ENCODE measurements at regions not wholly inside any gene's neighbourhood (a gene's known extent, or its start where the extent isn't known, plus 50 kb on each side); places are given as distances from the start of the nearest gene placed in this dataset.
"Not testable (repeated sequence)": the region's sequence is repeated elsewhere in the genome, so short reads cannot be mapped to it uniquely, and the experiment has no call there.

DNA sequence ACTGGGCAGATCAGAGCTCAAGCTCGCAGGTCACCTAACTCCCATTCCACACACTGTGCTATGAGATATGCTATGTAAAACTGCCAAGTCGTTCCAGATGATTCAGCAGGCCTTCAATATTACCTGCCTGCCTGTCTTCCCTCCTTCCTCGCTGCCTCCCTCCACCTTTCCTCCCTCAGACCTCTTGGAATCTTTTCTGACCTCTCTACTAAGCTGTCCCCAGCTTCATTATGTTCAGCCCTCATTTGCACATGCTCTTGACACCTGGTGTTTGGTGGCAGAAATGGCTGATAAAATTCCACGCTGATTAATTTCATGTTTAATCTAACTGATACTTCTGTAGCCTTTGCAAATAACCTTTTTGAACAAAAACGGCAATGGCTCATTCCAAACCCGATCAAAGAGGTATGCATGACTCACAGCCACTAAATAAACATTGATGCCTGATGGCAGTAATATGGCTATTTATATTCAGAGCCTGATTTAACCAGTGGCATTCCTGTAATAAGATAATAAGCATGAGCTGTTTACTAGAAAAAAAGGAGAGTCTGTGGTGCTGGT, 130.8 kb upstream of the EGLN3 start:
- no peak for DNase-seq

DNA sequence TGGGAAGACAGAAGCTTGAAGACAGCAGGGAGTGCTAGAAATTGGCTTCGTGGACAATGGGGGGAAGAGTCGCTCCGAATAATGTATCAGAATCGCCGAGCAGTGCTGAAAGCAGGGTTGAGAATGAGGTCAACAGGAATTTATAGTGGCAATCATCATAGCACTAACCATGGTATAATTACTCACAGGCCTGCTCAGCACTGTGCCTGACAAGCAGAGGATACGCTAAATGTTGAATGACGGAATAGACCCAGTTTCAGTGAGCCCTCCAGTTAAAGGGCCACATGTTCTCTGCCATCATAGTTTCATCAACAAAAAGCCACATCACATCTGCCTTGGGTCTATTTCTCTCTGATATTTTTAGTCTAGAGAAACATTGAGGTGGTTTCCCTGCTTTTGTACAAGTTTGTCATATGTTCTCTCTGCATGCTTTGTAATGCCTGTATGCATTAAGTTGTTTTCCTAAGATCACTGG, 130.3 kb upstream of the EGLN3 start:
- no peak for DNase-seq

DNA sequence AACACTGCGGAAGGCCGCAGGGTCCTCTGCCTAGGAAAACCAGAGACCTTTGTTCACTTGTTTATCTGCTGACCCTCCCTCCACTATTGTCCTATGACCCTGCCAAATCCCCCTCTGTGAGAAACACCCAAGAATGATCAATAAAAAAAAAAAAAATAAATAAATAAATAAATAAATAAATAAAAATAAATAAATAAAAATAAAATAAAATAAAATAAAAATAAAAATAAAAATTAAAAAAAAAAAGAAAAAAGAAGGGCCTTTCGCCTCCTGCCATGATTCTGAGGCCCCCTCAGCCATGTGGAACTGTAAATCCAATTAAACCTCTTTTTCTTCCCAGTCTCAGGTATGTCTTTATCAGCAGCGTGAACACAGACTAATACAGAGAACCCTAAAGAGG, 128.8 kb upstream of the EGLN3 start:
- not testable (repeated sequence) for DNase-seq

DNA sequence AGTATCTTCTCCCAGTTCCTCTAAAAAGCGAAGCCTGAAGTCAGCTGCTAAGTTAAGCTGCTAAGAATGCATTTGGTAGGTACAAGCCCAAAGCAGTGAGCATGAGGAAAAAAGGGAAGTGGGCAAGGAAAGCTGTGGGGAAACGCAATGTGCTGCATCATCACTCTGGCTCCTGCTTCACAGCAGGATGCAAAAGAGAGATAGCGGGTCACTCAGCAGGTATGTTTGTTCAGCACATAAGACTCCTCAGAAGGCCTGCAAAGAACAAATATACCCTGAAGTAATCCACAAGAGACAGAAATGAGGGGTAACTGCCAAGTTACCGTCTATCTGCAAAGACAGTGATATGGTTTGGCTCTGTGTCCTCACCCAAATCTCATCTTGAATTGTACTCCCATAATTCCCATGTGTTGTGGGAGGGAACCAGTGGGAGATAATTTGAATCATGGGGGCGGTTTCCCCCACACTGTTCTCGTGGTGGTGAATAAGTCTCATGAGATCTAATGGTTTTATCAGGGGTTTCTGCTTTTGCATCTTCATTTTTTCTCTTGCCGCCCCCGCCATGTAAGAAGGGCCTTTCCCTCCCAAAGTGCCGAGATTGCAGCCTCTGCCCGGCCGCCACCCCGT, 127.4 kb upstream of the EGLN3 start:
- DNase-seq, result no peak

DNA sequence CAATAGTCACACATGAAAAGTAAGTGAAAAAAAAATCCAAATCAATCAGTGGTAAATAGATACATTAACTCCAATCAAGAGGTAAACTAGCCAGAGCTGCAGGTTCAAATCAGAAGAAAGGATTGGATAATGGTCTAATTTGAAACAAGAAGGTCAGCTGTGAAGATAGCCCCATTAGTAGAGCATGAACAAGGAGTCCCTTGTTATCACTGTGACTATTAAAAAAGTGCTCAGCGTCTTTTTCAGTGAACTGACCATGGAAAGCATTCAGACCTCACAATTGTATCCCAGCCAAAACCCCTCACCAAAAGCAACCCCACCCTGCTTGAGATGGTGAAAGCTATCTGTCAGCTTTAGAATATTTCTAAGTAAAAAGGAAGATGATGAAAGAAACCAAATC, 125.0 kb upstream of the EGLN3 start:
- DNase-seq, result no peak

DNA sequence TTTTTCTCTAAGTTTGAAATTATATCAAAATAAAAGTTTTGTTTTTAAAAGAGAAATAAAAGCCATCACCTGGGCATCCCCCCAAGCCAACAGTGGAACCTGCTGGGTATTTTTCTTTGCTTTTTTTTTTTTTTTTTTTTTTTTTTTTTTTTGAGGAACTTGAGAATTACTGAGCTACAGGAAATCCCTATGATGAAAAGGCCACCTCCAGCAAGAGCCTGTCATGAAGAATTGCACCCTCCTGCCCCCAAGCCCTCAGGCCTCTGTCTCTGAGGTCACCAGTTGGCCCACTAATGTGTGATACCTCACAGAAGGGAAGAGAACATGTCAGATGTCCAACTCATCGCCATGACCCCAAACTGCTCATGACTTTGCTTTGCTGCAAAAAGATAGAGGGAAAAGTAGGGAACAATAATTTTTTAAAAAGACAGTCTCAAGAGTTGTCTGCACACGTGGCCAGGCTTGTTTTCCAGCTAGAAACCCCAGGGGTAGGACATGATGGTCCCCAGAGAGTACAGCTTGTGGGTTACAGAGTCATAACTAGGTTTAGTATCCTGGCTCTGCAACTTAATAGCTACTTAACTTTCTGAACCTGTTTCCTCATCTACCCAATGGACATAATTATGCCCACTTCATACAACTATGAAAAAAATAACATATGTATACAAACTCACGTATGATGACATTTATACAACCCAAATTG, 124.3 kb upstream of the EGLN3 start:
- no peak for DNase-seq

DNA sequence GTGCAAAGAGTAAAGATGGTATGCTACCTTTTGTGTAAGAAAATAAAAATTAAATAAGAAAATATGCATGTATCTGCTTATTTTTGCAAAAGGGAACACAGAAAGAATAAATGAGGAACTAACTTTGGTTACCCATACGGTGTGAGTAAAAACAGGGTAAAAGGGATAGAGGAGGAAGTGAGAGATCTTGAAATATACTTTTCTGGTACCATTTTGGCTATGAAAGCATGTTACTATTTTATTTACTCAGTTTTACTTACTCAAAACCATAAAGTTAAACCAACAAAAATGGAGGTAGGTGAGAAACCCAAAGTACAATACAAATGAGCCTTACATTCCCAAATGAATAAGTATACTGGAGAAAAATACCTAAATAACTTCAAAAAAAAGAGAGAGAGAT, 122.0 kb upstream of the EGLN3 start:
- DNase-seq, result no peak

DNA sequence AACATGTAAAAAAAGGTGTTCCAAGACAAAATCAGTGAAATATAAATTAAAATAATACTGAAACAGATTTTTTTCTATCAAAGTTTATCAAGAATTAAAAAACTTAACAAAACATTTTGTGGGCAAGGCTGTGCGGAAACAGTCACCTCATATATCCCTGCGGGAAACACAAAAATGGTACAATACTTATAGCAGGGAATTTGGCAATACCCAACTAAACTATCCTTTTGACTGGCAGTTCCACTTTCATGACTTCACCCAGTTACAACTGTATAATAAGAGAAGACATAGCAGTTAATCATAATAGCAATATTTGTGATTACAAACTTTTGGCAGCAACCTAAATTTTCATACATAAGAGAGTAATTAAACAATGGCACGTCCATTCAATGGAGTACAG, 121.5 kb upstream of the EGLN3 start:
- no peak for DNase-seq

DNA sequence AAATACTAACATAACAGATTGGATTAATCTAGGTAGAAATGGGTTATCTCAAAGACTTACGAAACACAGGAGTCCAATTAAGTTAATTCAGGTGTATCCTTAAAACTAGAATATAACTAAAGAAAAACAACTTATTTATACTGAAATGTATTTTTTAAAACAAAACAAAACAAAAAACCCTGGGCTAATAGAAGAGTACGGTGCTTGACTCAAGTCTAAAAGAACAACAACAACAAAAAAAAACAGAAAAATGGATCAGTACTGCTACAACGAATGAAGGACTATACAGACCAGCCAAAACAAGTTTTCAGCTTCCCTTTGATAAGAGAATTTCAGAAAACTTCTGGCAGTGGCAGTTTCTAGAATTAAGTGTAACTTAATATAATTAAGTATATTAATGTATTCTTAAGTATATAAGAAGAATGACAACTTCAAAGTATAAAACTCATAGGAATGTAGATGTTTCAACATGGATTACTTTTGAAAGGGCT, 120.1 kb upstream of the EGLN3 start:
- DNase-seq, result no peak

DNA sequence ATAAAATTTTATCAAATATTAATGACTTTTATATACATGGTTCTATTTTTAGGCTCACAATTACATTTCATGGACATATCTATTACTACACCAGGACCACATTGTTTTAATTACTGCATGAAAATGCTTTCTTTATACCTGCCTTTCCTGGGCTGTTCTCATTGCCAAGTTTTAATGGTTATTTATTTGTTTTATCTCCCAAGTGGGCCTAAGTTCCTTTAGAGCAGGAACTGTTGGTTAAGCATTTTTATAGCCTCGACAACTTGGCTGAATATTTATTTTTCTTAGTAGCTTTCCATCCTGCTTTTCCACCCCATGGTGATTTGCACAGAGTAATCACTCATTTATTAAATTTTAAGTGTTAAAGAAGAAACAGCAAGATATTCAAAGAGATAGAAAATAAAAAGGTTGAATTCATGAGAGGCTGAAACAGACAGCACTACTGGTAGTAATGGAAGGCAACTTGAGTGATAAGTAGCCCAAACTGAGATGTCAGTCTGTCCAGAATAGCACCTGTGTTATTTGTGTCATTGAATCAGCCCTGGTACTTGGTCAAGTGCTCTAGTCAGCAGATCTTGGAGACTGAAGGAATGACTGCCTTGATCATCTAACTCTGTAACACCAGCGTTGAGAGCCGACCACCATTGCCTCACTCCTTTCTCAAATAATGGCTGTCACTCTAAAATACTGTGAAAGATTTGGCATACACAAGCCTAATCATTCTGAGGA, 119.1 kb upstream of the EGLN3 start:
- DNase-seq, result no peak

DNA sequence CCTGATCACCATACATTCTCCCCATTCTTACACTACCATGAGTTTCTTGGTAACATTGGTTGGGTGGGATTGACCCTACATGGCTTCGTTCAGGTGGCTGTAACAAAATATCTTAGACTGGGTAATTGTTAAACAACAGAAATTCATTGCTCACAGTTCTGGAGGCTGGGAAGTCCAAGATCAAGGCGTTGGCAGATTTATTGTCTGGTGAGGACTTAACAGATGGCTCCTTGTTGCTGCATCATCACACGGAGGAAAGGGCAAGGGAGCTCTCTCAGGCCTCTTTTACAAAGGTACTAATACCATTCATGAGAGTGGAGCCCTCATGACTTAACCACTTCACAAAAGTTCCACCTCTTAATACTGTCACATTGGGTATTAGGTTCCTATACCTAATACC, 116.7 kb upstream of the EGLN3 start:
- no peak for DNase-seq

DNA sequence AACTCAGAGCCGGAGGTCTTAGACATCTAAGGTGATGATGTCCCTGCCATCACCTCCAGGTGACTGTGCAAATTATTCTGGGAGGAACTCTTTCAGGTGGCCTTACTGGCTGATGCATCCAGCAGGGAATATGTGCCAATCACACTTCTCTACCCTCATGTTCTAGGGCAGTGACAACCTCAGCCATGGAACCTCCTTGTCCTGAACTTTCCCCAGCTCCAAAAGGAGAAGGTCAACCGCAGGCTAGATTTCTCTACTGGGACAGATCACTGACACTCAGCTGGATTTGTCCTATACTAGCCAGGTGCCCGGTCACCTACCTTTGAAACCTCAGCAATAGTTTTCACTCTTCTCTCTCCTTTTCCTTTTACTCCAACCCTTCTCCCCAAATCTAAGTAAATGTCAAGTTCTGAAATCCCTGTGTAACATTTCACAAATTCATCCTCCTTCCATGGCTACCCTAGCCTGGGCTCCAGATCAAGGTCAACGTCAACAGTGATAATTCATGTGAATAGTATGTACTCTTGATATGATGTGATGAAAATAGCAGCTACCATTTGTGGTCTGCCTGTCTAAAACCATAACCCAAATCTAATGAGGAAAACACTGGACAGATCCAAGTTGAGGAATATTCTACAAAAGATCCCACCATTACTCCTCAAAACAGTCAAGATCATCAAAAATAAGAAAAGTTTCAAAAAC, 115.0 kb upstream of the EGLN3 start:
- DNase-seq, result no peak

DNA sequence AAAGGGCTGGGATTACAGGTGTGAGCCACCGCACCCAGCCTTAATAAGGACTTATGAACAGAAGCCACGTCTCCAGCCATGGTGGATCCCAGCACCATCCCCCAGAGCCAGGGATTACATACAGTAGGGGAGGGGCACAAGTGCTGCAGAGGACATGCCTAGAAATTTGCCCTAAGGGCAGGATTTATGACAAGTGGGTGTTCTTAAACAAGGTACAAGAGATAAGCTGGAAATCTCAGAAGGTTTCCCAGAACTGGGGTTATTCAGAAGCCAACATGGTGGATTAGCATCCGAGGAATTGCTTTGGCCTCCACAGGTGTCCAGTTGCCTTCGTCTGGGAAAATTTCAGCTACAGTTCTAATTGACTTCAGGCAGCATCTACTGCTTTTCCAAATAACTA, 114.4 kb upstream of the EGLN3 start:
- DNase-seq, result no peak

DNA sequence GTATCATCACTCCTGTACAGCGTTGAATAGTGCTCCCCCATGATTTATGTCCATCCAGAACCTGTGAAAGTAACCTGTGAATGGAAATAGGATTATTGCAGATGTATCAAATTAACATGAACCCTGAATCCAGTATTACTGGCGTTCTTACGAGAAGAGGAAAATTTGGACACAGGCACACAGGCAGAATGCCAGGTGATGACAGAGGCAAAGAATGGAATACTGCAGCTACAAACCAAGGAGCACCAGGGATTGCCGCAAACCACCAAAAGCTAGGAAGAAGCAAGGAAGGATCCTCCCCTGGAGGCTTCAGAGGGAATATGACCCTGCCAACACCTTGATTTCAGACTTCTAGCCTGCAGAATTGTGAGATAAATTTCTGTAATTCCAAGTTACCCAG, 113.5 kb upstream of the EGLN3 start:
- no peak for DNase-seq

DNA sequence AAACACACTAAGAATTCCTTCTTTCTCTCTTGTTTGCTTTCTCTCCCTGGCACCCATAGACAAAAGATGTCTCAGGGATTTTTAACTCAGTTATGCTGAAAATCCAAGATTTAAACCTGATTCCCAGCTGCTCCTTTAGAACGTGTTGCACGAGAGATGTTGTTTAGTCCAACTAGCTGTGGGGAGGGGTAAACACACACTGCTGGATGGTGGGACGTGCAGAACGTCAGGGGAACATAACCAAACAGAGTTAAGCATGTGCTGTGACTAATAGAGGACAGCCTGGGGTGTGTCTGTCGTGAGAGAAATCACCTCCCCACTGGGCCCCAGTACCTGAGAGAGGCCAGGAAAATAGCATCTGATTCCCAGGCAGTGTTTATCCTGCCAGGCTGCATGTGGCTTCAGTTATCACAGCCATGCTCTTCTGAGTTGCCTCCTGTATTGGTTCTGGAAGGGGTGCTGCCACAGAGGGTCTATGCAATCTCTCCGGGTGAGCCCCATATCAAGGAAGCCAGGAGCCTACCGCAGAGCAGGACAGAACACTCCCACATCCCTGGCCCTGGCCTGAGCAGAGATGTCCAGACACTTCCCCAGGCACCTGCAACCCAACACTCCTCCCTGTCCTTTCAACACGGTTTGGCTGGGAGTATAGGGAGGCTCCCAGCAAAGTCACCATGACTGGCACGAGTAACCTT, 112.7 kb upstream of the EGLN3 start:
- DNase-seq, result no peak

DNA sequence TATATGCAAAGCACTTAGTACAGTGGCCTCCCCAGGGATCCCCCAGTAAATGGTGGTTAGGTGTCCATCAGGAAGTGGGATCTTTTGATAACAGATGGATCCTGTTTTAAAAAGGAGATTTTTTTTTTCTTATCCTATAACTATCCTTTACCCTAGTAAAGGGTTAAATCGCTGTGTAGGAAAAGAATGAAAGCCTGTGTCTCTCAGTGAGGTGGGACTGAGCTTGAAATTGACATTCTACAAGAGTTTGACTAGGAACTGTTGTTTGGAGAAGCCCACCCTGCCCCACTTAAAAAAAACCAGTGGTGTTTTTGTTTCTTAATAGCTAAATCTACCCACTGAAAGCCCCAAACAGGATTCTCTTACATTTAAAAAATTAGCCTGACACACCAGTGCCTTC, 112.2 kb upstream of the EGLN3 start:
- DNase-seq, result no peak

DNA sequence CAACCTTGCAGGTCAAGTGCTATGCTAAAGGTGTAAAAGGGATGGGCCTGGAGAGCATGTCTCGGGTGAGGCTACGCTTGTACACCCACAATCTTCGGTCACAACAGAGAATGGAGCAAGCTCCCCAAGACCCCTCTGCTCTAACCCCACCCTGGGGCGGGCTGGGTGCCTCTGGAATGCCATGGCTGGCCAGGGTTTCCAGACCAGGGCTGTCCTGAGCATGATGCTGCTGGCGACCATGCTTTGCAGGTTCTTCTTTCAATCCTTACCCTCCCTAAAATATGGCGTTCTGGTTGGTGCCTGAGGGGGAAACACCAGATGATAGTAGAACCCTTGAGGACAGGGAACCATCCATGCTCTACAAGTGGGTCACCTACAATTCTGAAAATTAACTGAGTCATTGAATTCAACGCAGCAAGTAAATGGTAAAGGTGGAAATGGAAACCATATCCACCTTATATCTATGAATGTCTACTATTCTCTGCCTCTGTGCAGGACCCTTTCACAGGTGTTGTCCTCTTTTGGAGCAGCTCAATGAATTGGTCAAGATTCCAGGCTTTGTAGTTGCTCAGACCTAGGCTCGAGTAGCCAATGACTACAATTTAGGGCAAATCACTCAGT, 111.6 kb upstream of the EGLN3 start:
- DNase-seq, result no peak

DNA sequence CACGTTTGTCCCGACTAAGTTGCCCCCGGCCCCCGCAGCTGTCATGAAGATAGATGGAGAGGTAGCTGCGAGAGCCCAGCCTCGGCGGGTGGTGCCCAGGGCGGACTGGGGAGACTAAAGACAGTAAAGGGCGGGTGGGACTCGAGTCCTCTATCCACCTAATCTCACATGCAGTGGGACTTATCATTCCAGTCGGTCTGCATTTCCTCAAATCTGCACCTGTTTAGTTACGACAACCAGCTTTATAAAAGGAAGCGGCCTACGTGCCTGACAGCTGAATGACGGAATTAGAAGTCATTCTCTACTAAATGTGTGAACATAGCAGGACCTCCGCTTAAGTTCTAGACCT, 109.8 kb upstream of the EGLN3 start:
- DNase-seq, result no peak

DNA sequence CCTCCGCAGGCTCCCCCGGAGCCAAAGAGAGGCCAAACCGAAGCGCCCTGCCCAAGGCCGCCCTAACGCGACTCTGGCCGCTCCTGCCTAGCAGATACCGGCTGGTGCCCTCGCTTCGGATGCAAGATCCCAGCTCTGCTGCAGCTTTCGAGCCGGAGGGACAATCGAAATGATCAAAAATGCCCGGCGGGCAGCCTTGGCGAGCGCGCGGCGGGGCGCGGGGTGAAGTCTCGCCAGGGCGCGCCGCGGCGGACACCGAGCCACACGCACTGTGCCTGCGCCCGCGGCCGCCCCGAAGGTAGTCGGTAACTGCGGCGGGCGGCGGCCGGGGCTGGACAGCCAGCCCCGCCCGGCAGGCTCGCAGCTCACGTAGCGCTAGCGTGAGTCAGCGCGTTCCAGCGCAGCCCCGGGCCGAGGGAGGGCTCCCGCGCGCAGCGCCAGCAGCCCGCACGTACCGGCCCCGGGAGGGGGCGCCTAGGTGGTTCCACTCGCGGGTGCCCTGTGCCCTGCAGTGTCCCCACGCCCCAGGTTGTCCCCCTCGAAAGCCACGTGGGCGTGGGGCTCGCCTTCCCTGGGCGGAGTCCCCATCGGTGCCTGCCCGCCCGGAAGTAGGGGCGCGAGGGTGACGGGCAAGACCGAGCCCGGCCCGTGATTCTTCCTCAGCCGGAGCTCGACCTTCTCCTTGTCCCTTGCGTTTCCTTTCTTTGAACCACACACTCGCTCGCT, 109.2 kb upstream of the EGLN3 start:
- DNase-seq, result peak; percentile 22

DNA sequence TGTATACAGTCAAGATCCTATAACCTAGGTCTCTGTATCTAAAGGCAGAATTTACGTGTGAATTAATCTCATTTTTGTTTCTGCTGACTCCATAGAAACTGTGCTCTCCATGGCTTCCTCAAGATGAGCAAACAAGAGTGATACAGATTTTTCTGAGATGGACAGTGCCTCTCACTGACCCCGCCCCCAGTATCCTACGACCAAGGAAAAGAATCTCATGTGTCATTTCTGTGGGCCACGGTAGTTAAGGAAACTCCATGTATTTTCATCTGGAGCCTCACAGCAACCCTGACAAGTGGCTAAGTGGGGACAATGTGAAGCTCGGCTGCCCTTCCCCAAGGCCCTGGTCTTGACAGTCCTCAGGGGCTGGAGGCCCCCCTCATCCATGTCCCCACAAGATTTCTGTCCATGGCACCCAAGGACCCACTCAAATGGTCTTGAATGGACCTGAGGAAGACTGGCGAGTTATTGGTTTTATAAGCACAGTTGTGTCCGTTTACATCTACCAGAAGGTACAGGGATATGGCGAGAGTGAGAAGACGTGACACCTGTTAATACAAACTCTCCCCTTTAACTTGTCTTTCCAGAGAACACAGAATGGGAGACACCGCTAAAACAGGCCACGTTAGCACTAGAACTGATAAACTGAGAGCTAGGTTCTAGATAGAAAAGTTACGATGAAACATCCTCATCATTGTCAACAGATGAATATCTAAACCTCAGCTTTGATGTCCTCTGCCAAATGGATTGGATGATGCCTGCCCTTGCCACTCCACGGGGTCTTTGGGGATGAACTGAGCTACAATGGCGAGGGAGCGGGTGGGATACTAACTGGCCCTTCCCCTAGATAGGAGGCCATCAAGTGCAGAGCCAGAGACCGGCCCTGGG, 108.4 kb upstream of the EGLN3 start:
- no peak for DNase-seq
